GM19239 (cell line): ENCODE measurements at regions not wholly inside any gene's neighbourhood (a gene's known extent, or its start where the extent isn't known, plus 50 kb on each side); places are given as distances from the start of the nearest gene placed in this dataset.
A peak's percentile ranks its signal among the peaks of the same experiment; 100 is the strongest.
"Not testable (repeated sequence)": the region's sequence is repeated elsewhere in the genome, so short reads cannot be mapped to it uniquely, and the experiment has no call there.

Source experiments
- DNase-seq: peaks from one replicate; pipeline ENCODE4 v3.0.0; 2011; ENCODE audit warnings: low spot score; ENCODE audit not compliant: insufficient read length
- FAIRE-seq: peaks from 2 replicates; lab custom pipeline; 2011; peaks lifted over from hg19 to GRCh38; lab: Jason Lieb, UNC

DNA sequence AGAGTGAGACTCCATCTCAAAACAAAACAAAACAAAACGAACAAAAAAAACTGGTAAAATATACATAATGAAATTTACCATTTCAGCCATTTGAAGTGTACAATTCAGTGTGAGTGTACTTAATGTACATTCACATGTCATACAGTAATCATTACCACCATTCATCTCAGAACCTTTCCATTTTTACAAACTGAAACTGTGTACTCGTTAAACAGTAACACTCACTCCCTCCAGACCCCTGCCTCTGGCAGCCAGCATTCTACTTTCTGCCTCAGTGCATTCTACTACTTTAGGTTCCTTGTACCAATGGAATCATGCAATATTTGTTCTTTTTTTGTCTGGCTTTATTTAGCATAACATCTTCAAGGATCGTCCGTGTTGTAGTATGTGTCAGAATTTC is 87.5 kb upstream of the CRYM start:
- not testable (repeated sequence) for FAIRE-seq, DNase-seq

DNA sequence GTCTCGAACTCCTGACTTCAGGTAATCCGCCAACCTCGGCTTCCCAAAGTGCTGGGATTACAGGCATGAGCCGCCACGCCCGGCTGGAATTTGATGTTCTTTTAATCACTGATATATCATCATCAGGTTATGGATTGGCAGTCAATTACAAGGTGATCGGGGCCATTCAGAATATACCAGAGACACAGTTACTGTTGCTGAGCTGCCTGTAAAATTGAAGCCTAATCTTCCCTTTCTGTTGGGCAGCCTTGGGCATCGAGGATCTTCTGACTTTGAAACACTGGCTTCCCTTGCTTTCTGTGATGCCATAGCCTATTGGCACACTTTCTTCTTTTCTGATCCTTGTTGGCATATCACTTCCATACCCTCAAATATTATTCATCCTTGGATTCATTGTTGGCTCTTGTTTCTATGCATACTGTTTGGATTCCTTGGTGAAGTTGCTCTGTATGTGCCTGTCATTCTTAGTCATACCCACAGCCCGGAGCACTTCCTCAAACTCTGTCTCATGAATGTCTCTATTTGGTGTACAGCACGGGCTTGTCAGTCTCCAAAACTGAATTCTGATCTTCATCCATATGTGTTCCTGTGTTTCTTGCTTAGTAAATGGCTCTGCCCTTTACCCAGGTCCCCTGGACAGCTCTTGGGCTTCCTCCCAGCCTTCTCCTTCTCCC is 85.6 kb upstream of the CRYM start:
- FAIRE-seq, DNase-seq: not testable (repeated sequence)

DNA sequence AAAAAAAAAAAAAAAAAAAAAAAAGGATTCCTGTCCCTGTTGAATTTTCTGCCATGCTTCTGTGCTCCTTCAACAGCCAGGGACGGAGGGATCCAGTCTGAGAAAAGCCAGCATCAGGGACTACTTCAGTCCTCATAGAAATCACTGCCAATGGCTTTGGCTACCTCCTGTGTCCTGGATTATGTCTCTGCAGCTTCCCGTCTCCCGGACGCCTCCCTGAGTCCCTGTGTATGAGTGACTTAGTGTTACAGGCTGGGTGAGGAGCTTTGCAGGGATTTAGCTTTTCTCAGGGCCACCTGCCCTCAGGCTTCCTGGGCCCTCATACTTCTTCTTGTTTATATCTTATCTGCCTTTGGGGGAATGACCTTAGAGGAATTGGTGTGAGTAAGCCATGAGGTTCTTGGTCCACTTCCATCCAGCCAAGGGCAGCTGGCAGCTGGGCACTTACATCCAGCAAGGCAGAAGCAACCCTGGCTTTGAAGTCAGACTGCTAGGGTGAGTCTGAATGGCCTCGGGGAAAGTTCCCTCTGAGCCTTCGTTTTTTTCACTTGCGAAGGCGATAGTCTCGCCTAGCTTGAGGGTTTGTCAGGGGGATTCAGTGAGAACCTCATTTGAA is 83.6 kb upstream of the CRYM start:
- DNase-seq: not testable (repeated sequence)
- FAIRE-seq: peak; percentile 55

GRCh38 chr16:21361045-21361444 is 83.0 kb upstream of the CRYM start:
- not testable (repeated sequence) for DNase-seq, FAIRE-seq

DNA sequence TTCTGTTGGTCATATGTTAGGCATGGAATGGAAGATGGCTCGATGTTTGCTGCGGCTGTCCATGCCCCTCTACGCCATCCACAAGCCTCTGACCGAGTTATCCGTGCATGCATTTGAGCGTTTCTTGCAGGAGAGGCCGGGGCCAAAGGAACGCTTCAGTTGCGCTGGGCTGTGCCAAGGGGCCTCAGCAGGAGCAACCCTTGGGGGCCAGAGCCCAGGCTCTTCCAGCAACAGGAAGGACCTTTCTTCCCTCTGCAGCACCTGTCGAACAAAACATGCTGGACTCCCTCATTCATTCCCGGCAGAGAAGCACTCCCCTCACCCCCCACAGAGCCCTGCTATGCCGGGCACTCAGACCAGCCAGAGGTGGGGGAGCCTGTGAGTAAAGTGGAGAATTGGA is 81.4 kb upstream of the CRYM start:
- not testable (repeated sequence) for FAIRE-seq, DNase-seq

DNA sequence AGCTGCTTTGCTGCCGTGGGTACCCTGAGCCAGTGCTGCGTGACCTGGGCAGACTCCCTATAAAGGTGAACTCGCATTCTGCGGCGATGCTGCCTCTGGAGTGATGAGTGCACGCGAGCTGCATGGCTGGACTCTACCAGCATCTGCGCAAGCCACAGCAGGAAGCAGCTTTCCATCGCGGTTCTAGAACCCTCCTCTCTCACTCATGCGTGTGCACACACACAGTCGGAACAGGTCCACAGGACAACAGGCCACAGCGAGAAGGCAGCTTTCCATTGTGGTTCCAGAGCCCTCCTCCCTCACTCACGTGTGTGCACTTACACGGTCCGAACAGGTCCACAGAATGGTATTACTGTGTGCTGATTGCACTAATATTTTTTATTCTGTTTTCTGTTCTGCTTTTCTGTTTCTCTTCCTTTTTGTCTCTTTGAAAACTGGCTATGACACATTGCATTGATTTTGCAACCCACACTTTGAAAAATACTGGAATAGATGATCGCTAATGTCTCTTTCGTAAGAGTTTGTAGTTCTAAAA is 80.2 kb upstream of the CRYM start:
- peak; percentile 76 for FAIRE-seq
- DNase-seq: not testable (repeated sequence)

GRCh38 chr16:21356308-21356707 is 78.2 kb upstream of the CRYM start:
- DNase-seq, FAIRE-seq: not testable (repeated sequence)

- not testable (repeated sequence) for FAIRE-seq, DNase-seq
These were observed 73.3 kb upstream of the CRYM start for GRCh38 chr16:21351433-21351832.

- not testable (repeated sequence) for DNase-seq, FAIRE-seq
These were observed 72.8 kb upstream of the CRYM start for GRCh38 chr16:21350851-21351250.

DNA sequence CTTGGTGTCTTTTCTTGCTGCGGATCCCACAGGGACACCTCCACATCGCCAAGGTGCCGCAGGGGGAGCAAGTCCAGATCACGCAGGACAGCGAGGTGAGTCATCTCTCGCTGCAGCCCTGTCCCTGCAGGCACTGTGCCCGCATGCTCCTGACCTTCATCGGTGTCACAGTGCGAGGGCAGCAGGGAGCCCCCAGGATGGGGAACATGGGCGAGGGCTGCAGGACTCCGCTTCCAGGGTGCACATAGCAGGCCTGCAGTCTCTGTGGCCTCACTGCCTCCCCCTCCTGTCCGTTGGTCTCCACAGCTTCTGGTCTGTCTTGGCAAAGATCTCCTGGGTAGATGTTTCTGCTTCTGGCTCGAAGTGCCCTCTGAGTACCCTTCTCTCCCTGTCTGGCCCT is 71.2 kb upstream of the CRYM start:
- DNase-seq, FAIRE-seq: not testable (repeated sequence)

DNA sequence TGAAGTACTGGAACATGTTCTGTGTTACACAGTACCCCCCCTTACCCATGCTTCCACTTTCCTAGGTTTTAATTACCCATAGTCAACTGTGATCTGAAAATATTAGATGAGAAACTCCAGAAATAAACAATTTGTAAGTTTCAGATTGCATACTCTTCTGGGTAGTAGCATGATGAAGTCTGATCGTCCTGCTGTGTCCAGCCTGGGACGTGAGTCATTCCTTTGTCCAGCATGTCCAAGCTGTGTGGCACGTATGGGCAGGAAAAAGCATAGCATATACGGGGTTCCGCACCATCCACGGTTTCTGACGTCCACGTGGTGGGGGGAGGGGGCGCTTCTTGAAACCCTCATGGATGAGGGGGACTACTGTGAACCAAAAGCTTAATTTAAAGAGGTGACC is 70.7 kb upstream of the CRYM start:
- not testable (repeated sequence) for FAIRE-seq

DNA sequence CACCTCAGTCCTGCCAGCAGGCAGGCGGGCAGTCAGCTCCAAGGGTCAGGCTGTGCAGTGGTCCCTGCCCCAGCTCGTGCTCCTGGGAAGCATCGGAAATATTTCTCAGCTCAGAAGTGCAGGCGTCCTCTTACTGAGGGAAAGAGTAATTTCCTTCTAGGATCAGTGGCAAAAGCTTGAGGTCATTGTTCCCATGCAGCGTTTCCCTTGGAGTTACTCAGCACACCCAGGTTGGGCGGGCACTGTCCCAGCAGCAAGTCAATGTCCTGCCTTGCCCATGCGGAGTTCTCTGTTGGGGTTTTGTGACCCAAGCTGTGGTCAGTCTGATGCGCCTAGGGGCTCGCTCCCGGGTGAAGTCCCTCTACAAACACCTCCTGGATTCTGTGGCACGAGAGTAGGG is 69.4 kb upstream of the CRYM start:
- DNase-seq, FAIRE-seq: not testable (repeated sequence)

More for the DNA sequence above, 70.7 kb upstream of the CRYM start:
- not testable (repeated sequence) for DNase-seq

DNA sequence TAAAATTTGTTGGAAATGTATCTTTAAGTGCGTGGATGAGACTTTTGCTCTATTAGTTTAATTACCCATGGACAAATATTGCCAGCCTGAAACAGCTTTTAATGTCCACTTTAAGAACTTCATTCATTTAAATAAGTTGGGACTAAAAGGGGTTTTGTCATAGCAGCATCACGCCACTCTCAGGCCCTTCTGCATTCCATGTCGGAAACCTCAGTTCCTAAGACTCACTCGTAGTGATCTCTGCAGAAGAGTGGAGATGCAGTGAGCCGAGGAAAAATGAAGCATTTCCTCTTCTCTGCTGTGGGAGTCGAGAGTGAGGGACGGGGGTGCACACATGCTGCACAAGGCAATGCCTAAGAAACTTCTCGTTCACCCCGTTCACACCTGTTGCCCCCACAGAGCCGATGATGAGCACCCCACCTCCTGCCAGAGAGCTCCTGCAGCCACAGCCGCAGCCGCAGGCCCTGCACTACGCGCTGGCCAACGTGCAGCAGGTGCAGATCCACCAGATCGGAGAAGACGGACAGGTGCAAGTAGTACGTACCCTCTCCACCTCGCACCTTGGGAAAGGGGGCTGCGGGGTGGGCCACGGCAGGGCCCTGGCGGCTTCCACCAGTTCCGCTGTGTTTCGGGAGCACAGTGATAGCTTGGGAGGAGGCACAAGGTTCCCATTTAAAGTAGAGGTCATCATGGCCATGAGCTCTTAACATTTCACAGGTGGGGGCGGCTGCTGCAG is 68.8 kb upstream of the CRYM start:
- FAIRE-seq, DNase-seq: not testable (repeated sequence)

- DNase-seq, FAIRE-seq: not testable (repeated sequence)
These were observed 66.3 kb upstream of the CRYM start for GRCh38 chr16:21344361-21344912.

- DNase-seq: no peak
- no peak for FAIRE-seq
These were observed 63.0 kb upstream of the CRYM start for GRCh38 chr16:21341101-21341500.

- FAIRE-seq (no peak), DNase-seq (no peak)
These were observed 61.9 kb upstream of the CRYM start for GRCh38 chr16:21339941-21340340.

DNA sequence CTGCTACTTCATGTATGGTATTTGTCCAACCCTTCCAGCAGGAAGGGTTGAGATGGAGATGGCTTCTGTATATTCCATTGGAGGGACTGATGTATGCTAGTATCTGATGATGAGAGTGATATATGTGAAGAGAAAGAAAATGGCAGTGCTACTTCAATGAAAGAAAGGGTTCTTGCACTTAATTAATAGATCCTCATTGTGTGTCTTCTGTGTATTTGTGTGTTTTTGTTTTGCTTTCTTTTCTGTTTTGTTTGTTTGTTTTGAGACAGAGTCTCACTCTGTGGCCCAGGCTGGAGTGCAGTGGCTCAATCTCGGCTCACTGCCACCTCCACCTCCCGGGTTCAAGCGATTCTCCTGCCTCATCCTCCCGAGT is 61.2 kb upstream of the CRYM start:
- FAIRE-seq (no peak), DNase-seq (no peak)

GRCh38 chr16:21338537-21339268 is 60.6 kb upstream of the CRYM start:
- DNase-seq: no peak
- no peak for FAIRE-seq

- FAIRE-seq (peak; percentile 31), DNase-seq (no peak)
These were observed 58.1 kb upstream of the CRYM start for GRCh38 chr16:21336231-21336630.
